Endodermal cell (in vitro differentiated cells): ENCODE measurements at regions not wholly inside any gene's neighbourhood (a gene's known extent, or its start where the extent isn't known, plus 50 kb on each side); places are given as distances from the start of the nearest gene placed in this dataset.

Experiments
- DNase-seq: peaks from one replicate; pipeline ENCODE4 v3.0.0-alpha.2; 2017
- H3K27ac ChIP-seq: 2 replicates; pipeline ENCODE4 v1.5.1; 2013; ENCODE audit warnings: mild to moderate bottlenecking, low read depth, low read length, moderate library complexity
- H3K27me3 ChIP-seq: 2 replicates; pipeline ENCODE4 v1.6.1; 2013; ENCODE audit warnings: mild to moderate bottlenecking, low read length, moderate library complexity; ENCODE audit not compliant: insufficient read depth, control insufficient read depth, poor library complexity, severe bottlenecking
- H3K36me3 ChIP-seq: 2 replicates; pipeline ENCODE4 v1.7.0; 2013; ENCODE audit warnings: mild to moderate bottlenecking, low read length, moderate library complexity; ENCODE audit not compliant: control insufficient read depth, insufficient read depth
- H3K4me1 ChIP-seq: one replicate; pipeline ENCODE4 v1.7.0; 2013; ENCODE audit warnings: low read length; ENCODE audit not compliant: control insufficient read depth, insufficient read depth
- H3K4me3 ChIP-seq: 2 replicates; pipeline ENCODE4 v1.5.1; 2013; ENCODE audit warnings: mild to moderate bottlenecking, low read length, moderate library complexity
- H3K9ac ChIP-seq: 2 replicates; pipeline ENCODE4 v1.6.1; 2013; ENCODE audit warnings: mild to moderate bottlenecking, low read length, moderate library complexity; ENCODE audit not compliant: poor library complexity, severe bottlenecking; ENCODE audit errors: extremely low read depth
- H3K9me3 ChIP-seq: 2 replicates; pipeline ENCODE4 v1.6.1; 2013; ENCODE audit warnings: mild to moderate bottlenecking, low read length, moderate library complexity; ENCODE audit not compliant: control insufficient read depth
- H3K27ac Mint-ChIP-seq: 2 replicates; pipeline ENCODE4 v1.8.0; 2020; ENCODE audit warnings: mixed read lengths
- H3K27me3 Mint-ChIP-seq: 2 replicates; pipeline ENCODE4 v1.8.0; 2021; ENCODE audit warnings: mild to moderate bottlenecking, mixed read lengths; ENCODE audit not compliant: insufficient read depth
- H3K36me3 Mint-ChIP-seq: 2 replicates; pipeline ENCODE4 v1.8.0; 2020; ENCODE audit warnings: low read depth, mixed read lengths
- H3K4me1 Mint-ChIP-seq: 2 replicates; pipeline ENCODE4 v1.8.0; 2020; ENCODE audit warnings: mixed read lengths
- H3K4me3 Mint-ChIP-seq: 2 replicates; pipeline ENCODE4 v1.8.0; 2020; ENCODE audit warnings: mild to moderate bottlenecking, moderate library complexity, mixed read lengths
- H3K9me3 Mint-ChIP-seq: 2 replicates; pipeline ENCODE4 v1.8.0; 2020; ENCODE audit warnings: mild to moderate bottlenecking, mixed read lengths
- CTCF ChIP-seq: fragments of 200-600 bp; sonication (generic); conservative IDR thresholded peaks from 2 replicates; pipeline ENCODE4 v1.5.0; 2021; ENCODE audit warnings: antibody characterized with exemption, mild to moderate bottlenecking
- WGBS, 2 experiments: methylation state at CpG; one replicate each; pipeline versions ENCODE4 v1.1.5 to v1.1.7; 2013; ENCODE audit warnings: missing lambda C conversion rate in 2 of 2, mixed read lengths in 1 of 2; ENCODE audit not compliant: insufficient coverage in 1 of 2, insufficient read length in 1 of 2; 5-methylcytosine and 5-hydroxymethylcytosine counted together

GRCh38 chr1:229762891-229763290, 136.8 kb downstream of the URB2 start:
- TF ChIP-seq CTCF: no peak
- Mint-ChIP-seq H3K27ac (no peak overlapping the region), H3K4me3 (no peak overlapping the region), H3K36me3 (no peaks in the 10 kb centered on the region), H3K27me3 (no peaks in the 10 kb centered on the region), H3K9me3 (no peaks in the 10 kb centered on the region), H3K4me1 (no peaks in the 10 kb centered on the region)
- WGBS, 2 experiments: 89 to 93% methylated on average over 4 to 5 of the region's 5 CpGs
- H3K9ac ChIP-seq: no peak overlapping the region
- H3K4me3 ChIP-seq: no peak overlapping the region
- no peaks in the 10 kb centered on the region for H3K4me1 ChIP-seq
- no peaks in the 10 kb centered on the region for H3K27me3 ChIP-seq
- H3K27ac ChIP-seq: no peak overlapping the region
- DNase-seq: no peak
- H3K9me3 ChIP-seq: no peaks in the 10 kb centered on the region
- no peaks in the 10 kb centered on the region for H3K36me3 ChIP-seq

GRCh38 chr1:229768232-229768631, 142.2 kb downstream of the URB2 start:
- no peaks in the 10 kb centered on the region for H3K9me3 ChIP-seq
- H3K4me3 ChIP-seq: no peak overlapping the region
- WGBS, 2 experiments: 88 to 100% methylated on average over 4 of the region's 5 CpGs
- H3K9ac ChIP-seq: no peak overlapping the region
- no peak for TF ChIP-seq CTCF
- no peaks in the 10 kb centered on the region for H3K4me1 ChIP-seq
- H3K27ac ChIP-seq: no peak overlapping the region
- no peaks in the 10 kb centered on the region for H3K27me3 ChIP-seq
- Mint-ChIP-seq H3K36me3 (no peaks in the 10 kb centered on the region), H3K4me3 (no peak overlapping the region), H3K27ac (no peak overlapping the region), H3K27me3 (no peaks in the 10 kb centered on the region), H3K4me1 (no peaks in the 10 kb centered on the region), H3K9me3 (no peaks in the 10 kb centered on the region)
- no peaks in the 10 kb centered on the region for H3K36me3 ChIP-seq
- DNase-seq: no peak

- 80 to 86% methylated on average over 3 of the region's 3 CpGs for WGBS, 2 experiments
- Mint-ChIP-seq H3K36me3 (no peaks in the 10 kb centered on the region), H3K4me3 (no peak overlapping the region), H3K9me3 (no peaks in the 10 kb centered on the region), H3K27me3 (no peaks in the 10 kb centered on the region), H3K4me1 (no peaks in the 10 kb centered on the region), H3K27ac (no peak overlapping the region)
- DNase-seq: no peak
- Histone ChIP-seq H3K4me3 (no peak overlapping the region), H3K27me3 (no peaks in the 10 kb centered on the region), H3K9me3 (no peaks in the 10 kb centered on the region), H3K4me1 (no peaks in the 10 kb centered on the region), H3K27ac (no peak overlapping the region), H3K36me3 (no peaks in the 10 kb centered on the region), H3K9ac (no peak overlapping the region)
- no peak for TF ChIP-seq CTCF
Observed at GRCh38 chr1:229769006-229769405, 143.0 kb downstream of the URB2 start.
